Neural progenitor cell (in vitro differentiated cells): ENCODE measurements at regions not wholly inside any gene's neighbourhood (a gene's known extent, or its start where the extent isn't known, plus 50 kb on each side); places are given as distances from the start of the nearest gene placed in this dataset.
"Not testable (repeated sequence)": the region's sequence is repeated elsewhere in the genome, so short reads cannot be mapped to it uniquely, and the experiment has no call there.

ENCODE experiments used
- CTCF ChIP-seq: fragments of 200-600 bp; sonication (generic); IDR thresholded peaks from 2 replicates; pipeline ENCODE4 v1.5.1; 2017; ENCODE audit warnings: antibody characterized with exemption, mild to moderate bottlenecking
- EZH2 ChIP-seq: fragments of 200-600 bp; sonication (generic); IDR thresholded peaks from 2 replicates; pipeline ENCODE4 v1.6.1; 2017; ENCODE audit warnings: antibody characterized with exemption, mild to moderate bottlenecking, moderate library complexity
- EZH2phosphoT487 ChIP-seq: fragments of 200-600 bp; sonication (generic); IDR thresholded peaks from 2 replicates; pipeline ENCODE4 v1.6.1; 2017; ENCODE audit warnings: antibody characterized with exemption

GRCh38 chr5:101743000-101743399 is 553.1 kb downstream of the SLCO4C1 start:
- not testable (repeated sequence) for TF ChIP-seq CTCF, EZH2, EZH2phosphoT487
